Liver (tissue), 3 donors: ENCODE measurements at regions not wholly inside any gene's neighbourhood (a gene's known extent, or its start where the extent isn't known, plus 50 kb on each side); places are given as distances from the start of the nearest gene placed in this dataset.

Experiments used
- CTCF ChIP-seq: fragments of 150-350 bp; IDR thresholded peaks from 2 replicates; pipeline ENCODE4 v1.5.1; 2017; ENCODE audit warnings: improper control_type of control experiment, low read depth, low read length; ENCODE audit not compliant: missing input control
- EGR1 ChIP-seq, 2 donors: IDR thresholded peaks; 2 replicates each; pipeline ENCODE4 v1.6.1; 2016 to 2018; ENCODE audit warnings: antibody characterized with exemption in 2 of 2, low read depth in 2 of 2
- GABPA ChIP-seq, 2 donors: IDR thresholded peaks in 1 of 2; conservative IDR thresholded peaks in 1 of 2; 2 replicates each; pipeline ENCODE4 v1.6.1; 2016; ENCODE audit warnings: antibody characterized with exemption in 2 of 2, mild to moderate bottlenecking in 1 of 2, moderate library complexity in 1 of 2
- HNF4A ChIP-seq, 2 donors: conservative IDR thresholded peaks; 2 replicates each; pipeline ENCODE4 v1.6.1; 2016; ENCODE audit warnings: antibody characterized with exemption in 2 of 2, mild to moderate bottlenecking in 2 of 2
- MAX ChIP-seq: IDR thresholded peaks from 2 replicates; pipeline ENCODE4 v1.6.1; 2016; ENCODE audit warnings: antibody characterized with exemption
- NR2F2 ChIP-seq: IDR thresholded peaks from 2 replicates; pipeline ENCODE4 v1.6.1; 2016; ENCODE audit warnings: antibody characterized with exemption
- RAD21 ChIP-seq, 2 donors: IDR thresholded peaks; 2 replicates each; pipeline ENCODE4 v1.6.1; 2016; ENCODE audit warnings: antibody characterized with exemption in 2 of 2, mild to moderate bottlenecking in 2 of 2
- REST ChIP-seq: IDR thresholded peaks from 2 replicates; pipeline ENCODE4 v1.6.1; 2016; ENCODE audit warnings: antibody characterized with exemption, mild to moderate bottlenecking
- TAF1 ChIP-seq: conservative IDR thresholded peaks from 2 replicates; pipeline ENCODE4 v1.6.1; 2016; ENCODE audit warnings: antibody characterized with exemption, mild to moderate bottlenecking
- ZBTB33 ChIP-seq: IDR thresholded peaks from 2 replicates; pipeline ENCODE4 v1.6.1; 2016; ENCODE audit warnings: antibody characterized with exemption
- TF ChIP-seq, protein P1 (sequence below): IDR thresholded peaks from 2 replicates; pipeline ENCODE4 v1.6.1; 2016; ENCODE audit warnings: antibody characterized with exemption
- donor health status: healthy.
- donor health status: healthy.

- TF ChIP-seq MAX, result no peak
- peak; percentile 67 to 71 for TF ChIP-seq RAD21 (IDR thresholded peaks at IDR 0.05)
- TF ChIP-seq, protein P1, sequence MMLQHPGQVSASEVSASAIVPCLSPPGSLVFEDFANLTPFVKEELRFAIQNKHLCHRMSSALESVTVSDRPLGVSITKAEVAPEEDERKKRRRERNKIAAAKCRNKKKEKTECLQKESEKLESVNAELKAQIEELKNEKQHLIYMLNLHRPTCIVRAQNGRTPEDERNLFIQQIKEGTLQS, result no peak
- peak; percentile 42 for TF ChIP-seq CTCF
- no peak for TF ChIP-seq HNF4A (conservative IDR thresholded peaks at IDR 0.05)
- no peak for TF ChIP-seq EGR1 (IDR thresholded peaks at IDR 0.05; ENCODE audit: low read depth in 2 of 2)
- no peak for TF ChIP-seq NR2F2
- TF ChIP-seq TAF1, result no peak
- no peak for TF ChIP-seq REST
- no peak for TF ChIP-seq GABPA (IDR thresholded peaks at IDR 0.05 in 1 of 2, conservative IDR thresholded peaks at IDR 0.05 in 1 of 2)
- no peak for TF ChIP-seq ZBTB33
These were observed 881.9 kb downstream of the SLITRK6 start for GRCh38 chr13:84917252-84917878.
